PC-3 (cell line): ENCODE measurements at regions not wholly inside any gene's neighbourhood (a gene's known extent, or its start where the extent isn't known, plus 50 kb on each side); places are given as distances from the start of the nearest gene placed in this dataset.

ENCODE experiments used
- ATAC-seq: fragments of 200-7000 bp; cut with Tn5 transposase; 2 replicates; pipeline ENCODE4 v1.9.1; 2020; ENCODE audit warnings: mild to moderate bottlenecking, moderate library complexity
- BruUV-seq: library from RNA; stranded (reverse); fragments of 400-500 nt; replicated peaks from 2 replicates; lab custom pipeline; 2021; lab: Mats Ljungman, UMichigan
- CTCF ChIA-PET: fragments of 300-600 bp; sonication (Branson Sonifier 250); formaldehyde crosslinking; loops from one replicate; lab custom pipeline; 2022; ENCODE audit warnings: antibody characterized with exemption; lab: Charles Lee
- POLR2A ChIA-PET: fragments of 300-600 bp; sonication (Branson Sonifier 250); formaldehyde crosslinking; loops from one replicate; lab custom pipeline; 2022; ENCODE audit warnings: antibody characterized with exemption; ENCODE audit not compliant: unreplicated experiment; lab: Charles Lee
- DNase-seq: peaks from one replicate; pipeline ENCODE4 v3.0.0-alpha.2; 2015
- H2AFZ ChIP-seq: fragments of 300-600 bp; sonication (generic); 2 replicates; pipeline ENCODE4 v1.6.0; 2016; ENCODE audit warnings: antibody characterized with exemption, low read length
- H3F3A ChIP-seq: fragments of 300-600 bp; sonication (generic); one replicate; pipeline ENCODE4 v1.6.0; 2017; ENCODE audit warnings: antibody characterized with exemption, low read length, control low read depth, mild to moderate bottlenecking; ENCODE audit not compliant: unreplicated experiment
- H3K27ac ChIP-seq: fragments of 300-600 bp; sonication (generic); 2 replicates; pipeline ENCODE4 v1.5.1; 2016; ENCODE audit warnings: mild to moderate bottlenecking, low read length
- H3K27me3 ChIP-seq: fragments of 300-600 bp; sonication (generic); 2 replicates; pipeline ENCODE4 v1.6.1; 2016; ENCODE audit warnings: low read length, mixed read lengths
- H3K36me3 ChIP-seq: fragments of 300-600 bp; sonication (generic); 2 replicates; pipeline ENCODE4 v1.6.1; 2016; ENCODE audit warnings: low read depth, mixed run types, low read length, mixed read lengths
- H3K4me1 ChIP-seq: fragments of 300-600 bp; sonication (generic); 2 replicates; pipeline ENCODE4 v1.5.1; 2016; ENCODE audit warnings: low read length; ENCODE audit not compliant: insufficient read depth
- H3K4me2 ChIP-seq: fragments of 300-600 bp; sonication (generic); 2 replicates; pipeline ENCODE4 v1.6.0; 2016; ENCODE audit warnings: low read length
- H3K4me3 ChIP-seq: fragments of 300-600 bp; sonication (generic); 2 replicates; pipeline ENCODE4 v1.5.1; 2016; ENCODE audit warnings: mild to moderate bottlenecking, low read length, mixed read lengths
- H3K79me2 ChIP-seq: fragments of 300-600 bp; sonication (generic); 2 replicates; pipeline ENCODE4 v1.6.1; 2017; ENCODE audit warnings: low read length, mixed read lengths
- H3K9ac ChIP-seq: fragments of 300-600 bp; sonication (generic); 2 replicates; pipeline ENCODE4 v1.6.0; 2016; ENCODE audit warnings: mild to moderate bottlenecking, low read length
- H3K9me2 ChIP-seq: fragments of 300-600 bp; sonication (generic); replicated peaks from 2 replicates; pipeline ENCODE4 v1.6.1; 2016; ENCODE audit warnings: mixed run types, low read length, mixed read lengths
- H3K9me3 ChIP-seq: fragments of 300-600 bp; sonication (generic); 2 replicates; pipeline ENCODE4 v1.6.1; 2016; ENCODE audit warnings: low read length, mixed read lengths
- H4K20me1 ChIP-seq: fragments of 300-600 bp; sonication (generic); 2 replicates; pipeline ENCODE4 v1.6.1; 2016; ENCODE audit warnings: low read length, mixed read lengths
- EZH2 ChIP-seq: fragments of 300-600 bp; sonication (generic); IDR thresholded peaks from one replicate; pipeline ENCODE4 v1.6.1; 2017; ENCODE audit warnings: antibody characterized with exemption, mild to moderate bottlenecking, low read length; ENCODE audit not compliant: unreplicated experiment
- EZH2phosphoT487 ChIP-seq: fragments of 300-600 bp; sonication (generic); IDR thresholded peaks from 2 replicates; pipeline ENCODE4 v1.6.1; 2018; ENCODE audit warnings: mild to moderate bottlenecking, antibody characterized with exemption, low read length, borderline replicate concordance
- intact Hi-C: fragments of 100-400 bp; cut with micrococcal nuclease; formaldehyde crosslinking; loops from 2 replicates; pipeline ENCODE4 v1.9.0; 2023
- TF ChIP-seq, protein P1 (sequence below): fragments of 300-600 bp; sonication (generic); conservative IDR thresholded peaks from 2 replicates; pipeline ENCODE4 v1.5.1; 2017; ENCODE audit warnings: antibody characterized with exemption, low read depth, mild to moderate bottlenecking, low read length

DNA sequence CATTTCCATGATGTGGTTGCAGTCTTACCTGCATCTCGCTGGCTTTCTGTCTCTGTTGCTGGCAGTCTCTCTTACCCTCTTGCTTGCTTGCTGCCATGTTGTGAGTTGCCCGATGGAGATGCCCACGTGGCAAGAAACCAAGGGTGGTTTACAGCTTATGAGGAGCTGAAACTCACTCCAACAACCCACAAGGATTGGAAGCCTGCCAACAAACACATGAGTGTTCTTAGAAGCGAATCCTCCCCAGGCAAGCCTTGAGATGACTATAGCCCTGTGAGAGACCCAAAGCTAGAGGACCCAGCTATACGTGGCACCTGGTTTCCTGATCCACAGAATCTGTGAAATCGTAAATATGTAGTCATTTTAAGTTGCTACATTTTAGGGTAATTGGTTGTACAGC lies 490.9 kb upstream of the ADAMTS9 start:
- no peak overlapping the region for H2AFZ ChIP-seq
- DNase-seq (no peak), ATAC-seq (no peak)
- TF ChIP-seq, protein P1, sequence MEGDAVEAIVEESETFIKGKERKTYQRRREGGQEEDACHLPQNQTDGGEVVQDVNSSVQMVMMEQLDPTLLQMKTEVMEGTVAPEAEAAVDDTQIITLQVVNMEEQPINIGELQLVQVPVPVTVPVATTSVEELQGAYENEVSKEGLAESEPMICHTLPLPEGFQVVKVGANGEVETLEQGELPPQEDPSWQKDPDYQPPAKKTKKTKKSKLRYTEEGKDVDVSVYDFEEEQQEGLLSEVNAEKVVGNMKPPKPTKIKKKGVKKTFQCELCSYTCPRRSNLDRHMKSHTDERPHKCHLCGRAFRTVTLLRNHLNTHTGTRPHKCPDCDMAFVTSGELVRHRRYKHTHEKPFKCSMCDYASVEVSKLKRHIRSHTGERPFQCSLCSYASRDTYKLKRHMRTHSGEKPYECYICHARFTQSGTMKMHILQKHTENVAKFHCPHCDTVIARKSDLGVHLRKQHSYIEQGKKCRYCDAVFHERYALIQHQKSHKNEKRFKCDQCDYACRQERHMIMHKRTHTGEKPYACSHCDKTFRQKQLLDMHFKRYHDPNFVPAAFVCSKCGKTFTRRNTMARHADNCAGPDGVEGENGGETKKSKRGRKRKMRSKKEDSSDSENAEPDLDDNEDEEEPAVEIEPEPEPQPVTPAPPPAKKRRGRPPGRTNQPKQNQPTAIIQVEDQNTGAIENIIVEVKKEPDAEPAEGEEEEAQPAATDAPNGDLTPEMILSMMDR, result no peak
- TF ChIP-seq EZH2phosphoT487 (no peak), EZH2 (no peak)
- H3K36me3 ChIP-seq, result no peaks in the 10 kb centered on the region
- no peak overlapping the region for H3K4me2 ChIP-seq
- H3K27ac ChIP-seq, result no peak overlapping the region
- H3K9me3 ChIP-seq, result no peaks in the 10 kb centered on the region
- no peaks in the 10 kb centered on the region for H3K4me1 ChIP-seq
- H4K20me1 ChIP-seq, result no peaks in the 10 kb centered on the region
- intact Hi-C loops, result no loop called here
- BruUV-seq, result no TSS peak
- H3K9me2 ChIP-seq, result no peaks in the 10 kb centered on the region
- POLR2A ChIA-PET, result no interaction called here
- H3K9ac ChIP-seq, result no peak overlapping the region
- H3K79me2 ChIP-seq, result no peaks in the 10 kb centered on the region
- CTCF ChIA-PET, result no interaction called here
- no peaks in the 10 kb centered on the region for H3F3A ChIP-seq
- H3K4me3 ChIP-seq, result no peak overlapping the region
- no peaks in the 10 kb centered on the region for H3K27me3 ChIP-seq

DNA sequence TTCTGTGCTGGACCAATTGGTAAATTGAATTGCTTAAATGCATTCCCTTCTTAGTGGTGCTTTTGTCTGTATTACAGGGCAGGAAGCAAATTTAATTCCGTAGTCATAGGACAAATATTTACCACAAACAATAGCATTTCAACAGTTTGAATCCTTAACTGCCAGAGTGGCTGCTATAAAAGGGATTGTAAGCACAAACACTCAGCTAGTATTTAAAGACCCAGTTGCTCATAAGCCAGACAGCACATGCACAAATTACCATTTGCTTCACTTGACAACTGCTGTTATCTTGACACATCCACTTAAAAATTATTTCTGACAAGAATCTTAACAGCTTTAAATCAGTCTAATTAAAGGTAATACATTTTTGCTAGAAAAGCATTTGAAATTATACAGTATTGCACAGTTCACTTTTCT lies 490.2 kb upstream of the ADAMTS9 start:
- no peak for TF ChIP-seq EZH2
- TF ChIP-seq, protein P1, result no peak
- no peak for TF ChIP-seq EZH2phosphoT487
- Histone ChIP-seq H3K9me2 (no peaks in the 10 kb centered on the region), H2AFZ (no peak overlapping the region), H3K9ac (no peak overlapping the region), H4K20me1 (no peaks in the 10 kb centered on the region), H3K36me3 (no peaks in the 10 kb centered on the region), H3K4me1 (no peaks in the 10 kb centered on the region), H3K27ac (no peak overlapping the region), H3F3A (no peaks in the 10 kb centered on the region), H3K27me3 (no peaks in the 10 kb centered on the region), H3K9me3 (no peaks in the 10 kb centered on the region), H3K79me2 (no peaks in the 10 kb centered on the region), H3K4me3 (no peak overlapping the region), H3K4me2 (no peak overlapping the region)
- ATAC-seq, result no peak
- POLR2A ChIA-PET, result no interaction called here
- no TSS peak for BruUV-seq
- CTCF ChIA-PET, result no interaction called here
- intact Hi-C loops, result no loop called here
- DNase-seq, result no peak

DNA sequence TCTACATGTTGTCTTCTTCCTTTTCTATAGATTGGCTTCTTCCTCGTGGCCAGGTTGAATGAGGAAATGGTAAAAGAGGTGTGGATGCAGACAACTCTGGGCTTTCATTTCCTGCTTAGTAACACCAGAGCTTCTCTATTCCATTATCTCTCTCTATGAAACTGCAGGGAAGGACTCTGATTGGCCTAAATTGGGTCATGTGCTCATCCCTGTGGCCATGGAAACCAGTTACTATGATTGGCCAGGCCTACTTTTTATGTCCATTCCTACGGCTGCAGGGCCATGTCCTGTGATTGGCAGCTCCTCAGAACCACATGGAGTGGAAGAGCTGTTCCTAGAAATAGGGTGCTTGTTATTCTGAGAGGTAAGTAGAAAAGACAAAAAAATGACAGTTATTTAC lies 486.9 kb upstream of the ADAMTS9 start:
- CTCF ChIA-PET, result no interaction called here
- H3K4me1 ChIP-seq, result no peaks in the 10 kb centered on the region
- H2AFZ ChIP-seq, result no peak overlapping the region
- H3K36me3 ChIP-seq, result no peaks in the 10 kb centered on the region
- TF ChIP-seq, protein P1, result no peak
- TF ChIP-seq EZH2phosphoT487 (no peak), EZH2 (no peak)
- H3K79me2 ChIP-seq, result no peaks in the 10 kb centered on the region
- H3K4me2 ChIP-seq, result no peak overlapping the region
- H3K4me3 ChIP-seq, result no peak overlapping the region
- no peak overlapping the region for H3K9ac ChIP-seq
- H4K20me1 ChIP-seq, result no peaks in the 10 kb centered on the region
- intact Hi-C loops, result no loop called here
- ATAC-seq (no peak), DNase-seq (no peak)
- H3K27me3 ChIP-seq, result no peaks in the 10 kb centered on the region
- H3F3A ChIP-seq, result no peaks in the 10 kb centered on the region
- H3K9me2 ChIP-seq, result no peaks in the 10 kb centered on the region
- no peaks in the 10 kb centered on the region for H3K9me3 ChIP-seq
- BruUV-seq, result no TSS peak
- POLR2A ChIA-PET, result no interaction called here
- H3K27ac ChIP-seq, result no peak overlapping the region
